ENCODE measurements at regions not wholly inside any gene's neighbourhood (a gene's known extent, or its start where the extent isn't known, plus 50 kb on each side); places are given as distances from the start of the nearest gene placed in this dataset.
A peak's percentile ranks its signal among the peaks of the same experiment; 100 is the strongest.

DNA sequence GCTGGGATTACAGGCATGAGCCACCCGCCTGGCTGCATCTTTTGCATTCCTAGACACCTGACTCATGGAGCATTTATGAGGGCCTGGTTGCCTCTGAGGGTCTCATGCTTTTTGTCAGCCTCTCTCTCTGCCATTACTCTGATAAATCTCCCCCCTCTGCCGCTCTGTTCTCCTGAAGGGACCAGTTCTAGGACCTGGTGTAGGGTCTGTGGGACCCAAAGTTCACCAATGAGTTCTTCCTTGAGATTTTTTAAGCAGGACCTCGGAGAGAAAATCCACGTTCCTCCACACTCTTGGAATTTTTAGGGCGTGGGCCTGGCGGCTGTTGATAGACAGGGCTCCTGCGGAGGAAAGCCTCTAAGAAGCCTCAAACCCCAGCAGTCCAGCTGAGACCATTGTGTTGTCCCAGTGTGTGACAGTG, 91.9 kb upstream of the ERRFI1 start:
- H3K27me3 Mint-ChIP-seq = no peaks in the 10 kb centered on the region
- H3K36me3 Mint-ChIP-seq (ENCODE audit: insufficient read depth) = no peaks in the 10 kb centered on the region
- H3K9me3 Mint-ChIP-seq (ENCODE audit: low read depth) = no peaks in the 10 kb centered on the region
- no peak for TF ChIP-seq CTCF (IDR thresholded peaks at IDR 0.05; ENCODE audit: unreplicated experiment)
- H3K4me1 Mint-ChIP-seq (ENCODE audit: low read depth) = peaks cover 47% of the 10 kb centered on the region
- H3K4me3 Mint-ChIP-seq (ENCODE audit: low read depth) = no peak overlapping the region
- no peak for DNase-seq (ENCODE audit: low spot score, unreplicated experiment)
- peak overlapping the region; percentile 93 for H3K27ac Mint-ChIP-seq

DNA sequence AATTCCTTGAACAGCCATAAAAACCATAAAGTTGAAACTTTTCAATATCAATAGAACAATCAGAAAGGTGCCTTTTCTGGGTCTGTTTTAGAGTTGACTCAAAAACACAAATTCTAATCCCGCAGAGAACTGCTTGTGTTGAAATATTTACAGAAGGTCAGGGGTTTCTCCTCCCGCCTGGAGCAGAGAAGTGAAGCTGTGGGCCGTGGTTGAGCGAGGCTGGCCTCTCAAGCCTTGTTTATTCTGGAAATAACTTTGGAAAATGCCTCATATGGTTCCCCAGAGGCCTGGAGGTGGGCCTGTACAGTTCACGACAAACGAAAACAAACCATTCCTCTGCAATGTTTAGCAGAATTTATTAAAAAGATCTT, 90.8 kb upstream of the ERRFI1 start:
- TF ChIP-seq CTCF (IDR thresholded peaks at IDR 0.05; ENCODE audit: unreplicated experiment) = no peak
- H3K9me3 Mint-ChIP-seq (ENCODE audit: low read depth) = no peaks in the 10 kb centered on the region
- peak overlapping the region; percentile 89 for H3K27ac Mint-ChIP-seq
- H3K27me3 Mint-ChIP-seq = no peaks in the 10 kb centered on the region
- no peaks in the 10 kb centered on the region for H3K36me3 Mint-ChIP-seq (ENCODE audit: insufficient read depth)
- no peak overlapping the region for H3K4me3 Mint-ChIP-seq (ENCODE audit: low read depth)
- H3K4me1 Mint-ChIP-seq (ENCODE audit: low read depth) = peaks cover 43% of the 10 kb centered on the region
- DNase-seq (ENCODE audit: low spot score, unreplicated experiment) = no peak

GRCh38 chr1:8115769-8116167, 89.7 kb upstream of the ERRFI1 start:
- Mint-ChIP-seq H3K9me3 (ENCODE audit: low read depth) (no peaks in the 10 kb centered on the region), H3K4me1 (ENCODE audit: low read depth) (peaks cover 34% of the 10 kb centered on the region), H3K36me3 (ENCODE audit: insufficient read depth) (no peaks in the 10 kb centered on the region), H3K27me3 (no peaks in the 10 kb centered on the region), H3K27ac (no peak overlapping the region), H3K4me3 (ENCODE audit: low read depth) (no peak overlapping the region)
- no peak for TF ChIP-seq CTCF (IDR thresholded peaks at IDR 0.05; ENCODE audit: unreplicated experiment)
- no peak for DNase-seq (ENCODE audit: low spot score, unreplicated experiment)

DNA sequence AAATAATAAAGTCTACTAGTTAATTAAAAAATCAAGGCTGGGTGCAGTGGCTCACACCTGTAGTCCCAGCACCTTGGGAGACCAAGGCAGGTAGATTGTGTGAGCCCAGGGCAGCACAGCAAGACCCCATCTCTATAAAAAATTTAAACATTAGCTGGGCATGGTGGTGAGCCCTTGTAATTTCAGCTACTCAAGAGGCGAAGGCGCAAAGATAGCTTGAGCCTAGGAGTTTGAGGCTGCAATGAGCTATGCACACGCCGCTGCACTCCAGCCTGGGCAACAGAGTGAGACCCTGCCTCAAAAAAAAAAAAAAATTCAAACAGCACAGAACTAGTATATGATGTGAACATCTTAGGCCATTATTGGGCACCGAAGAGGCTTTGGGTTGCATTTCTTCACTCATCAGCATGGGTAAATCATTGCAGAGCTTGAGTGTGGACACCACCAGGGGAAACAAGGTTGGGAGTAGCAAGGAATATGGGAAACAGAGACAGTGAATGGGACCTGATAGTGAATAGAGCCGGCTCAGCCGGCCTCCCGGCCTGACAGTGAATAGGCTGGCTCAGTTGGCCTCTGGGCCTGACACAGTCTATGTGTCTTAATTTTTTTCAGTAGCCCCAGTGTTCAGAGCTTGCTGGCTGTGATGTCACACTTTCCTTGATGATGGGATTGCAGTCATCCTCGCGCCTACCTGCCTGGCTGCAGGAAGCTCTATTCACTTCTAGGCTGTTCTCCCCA, 89.1 kb upstream of the ERRFI1 start:
- no peaks in the 10 kb centered on the region for H3K27me3 Mint-ChIP-seq
- no peaks in the 10 kb centered on the region for H3K9me3 Mint-ChIP-seq (ENCODE audit: low read depth)
- TF ChIP-seq CTCF (IDR thresholded peaks at IDR 0.05; ENCODE audit: unreplicated experiment) = no peak
- H3K4me1 Mint-ChIP-seq (ENCODE audit: low read depth) = peaks cover 29% of the 10 kb centered on the region
- H3K36me3 Mint-ChIP-seq (ENCODE audit: insufficient read depth) = no peaks in the 10 kb centered on the region
- no peak for DNase-seq (ENCODE audit: low spot score, unreplicated experiment)
- no peak overlapping the region for H3K4me3 Mint-ChIP-seq (ENCODE audit: low read depth)
- H3K27ac Mint-ChIP-seq = no peak overlapping the region

- Mint-ChIP-seq H3K27ac (no peak overlapping the region), H3K27me3 (no peaks in the 10 kb centered on the region), H3K4me3 (ENCODE audit: low read depth) (no peak overlapping the region), H3K9me3 (ENCODE audit: low read depth) (peaks cover 3% of the 10 kb centered on the region), H3K36me3 (ENCODE audit: insufficient read depth) (peaks cover 1% of the 10 kb centered on the region), H3K4me1 (ENCODE audit: low read depth) (peaks cover 27% of the 10 kb centered on the region)
- no peak for TF ChIP-seq CTCF (IDR thresholded peaks at IDR 0.05; ENCODE audit: unreplicated experiment)
- no peak for DNase-seq (ENCODE audit: low spot score, unreplicated experiment)
Measured at GRCh38 chr1:8113262-8114220, 87.4 kb upstream of the ERRFI1 start.
